RWPE1 (cell line): ENCODE measurements at regions not wholly inside any gene's neighbourhood (a gene's known extent, or its start where the extent isn't known, plus 50 kb on each side); places are given as distances from the start of the nearest gene placed in this dataset.

Experiments used
- CTCF ChIA-PET: fragments of 350-600 bp; sonication (Branson Sonifier 250); formaldehyde crosslinking; extraction: SDS; loops from one replicate; lab custom pipeline; 2021; lab: Yijun Ruan, JAX
- POLR2A ChIA-PET: fragments of 400-600 bp; formaldehyde crosslinking; extraction: SDS; loops from one replicate; lab custom pipeline; 2020; ENCODE audit warnings: antibody characterized with exemption; ENCODE audit not compliant: low non-redundant PET; lab: Yijun Ruan, JAX
- DNase-seq: peaks from one replicate; pipeline ENCODE4 v3.0.0; 2012; ENCODE audit warnings: low spot score
- H3K27ac ChIP-seq: fragments of 450-650 bp; 2 replicates; pipeline ENCODE4 v1.5.1; 2017
- CTCF ChIP-seq: fragments of 450-650 bp; conservative IDR thresholded peaks from 2 replicates; pipeline ENCODE4 v1.5.1; 2017; ENCODE audit warnings: low read depth, mild to moderate bottlenecking

GRCh38 chr14:76320486-76320885 lies 55.5 kb upstream of the ESRRB start:
- no peak for DNase-seq
- no peak for TF ChIP-seq CTCF
- CTCF ChIA-PET = no interaction called here
- H3K27ac ChIP-seq = no peak overlapping the region
- POLR2A ChIA-PET = no interaction called here

GRCh38 chr14:76320975-76321374 lies 55.0 kb upstream of the ESRRB start:
- no peak for DNase-seq
- no peak for TF ChIP-seq CTCF
- POLR2A ChIA-PET = no interaction called here
- H3K27ac ChIP-seq = no peak overlapping the region
- CTCF ChIA-PET = interaction anchor here (0.7 kb wide), 1 partner anchor 22 kb away, joined by 3 read pairs; no protein-coding TSS in a partner anchor

GRCh38 chr14:76322594-76323220 lies 53.2 kb upstream of the ESRRB start:
- H3K27ac ChIP-seq = no peak overlapping the region
- ChIA-PET CTCF (no interaction called here), POLR2A (no interaction called here)
- no peak for DNase-seq
- TF ChIP-seq CTCF = no peak

GRCh38 chr14:76323331-76324050 lies 52.4 kb upstream of the ESRRB start:
- no peak for TF ChIP-seq CTCF
- DNase-seq = no peak
- no peak overlapping the region for H3K27ac ChIP-seq
- ChIA-PET POLR2A (no interaction called here), CTCF (interaction anchor here (0.7 kb wide), 1 partner anchor 273 kb away, joined by 3 read pairs; no protein-coding TSS in a partner anchor)

GRCh38 chr14:76324133-76324532 lies 51.8 kb upstream of the ESRRB start:
- CTCF ChIA-PET = interaction anchor here (0.7 kb wide), 1 partner anchor 274 kb away, joined by 3 read pairs; no protein-coding TSS in a partner anchor
- H3K27ac ChIP-seq = no peak overlapping the region
- no peak for DNase-seq
- TF ChIP-seq CTCF = no peak
- POLR2A ChIA-PET = no interaction called here
